Astrocyte of the spinal cord (primary cell): ENCODE measurements at regions not wholly inside any gene's neighbourhood (a gene's known extent, or its start where the extent isn't known, plus 50 kb on each side); places are given as distances from the start of the nearest gene placed in this dataset.

Experiments
- DNase-seq: peaks from one replicate; pipeline ENCODE4 v3.0.0; 2011; ENCODE audit warnings: low read depth, low spot score
- H3K4me3 ChIP-seq: 2 replicates; pipeline ENCODE4 v1.5.1; 2011; ENCODE audit warnings: low read depth, mild to moderate bottlenecking, low read length, moderate library complexity
- in situ Hi-C: cut with HindIII; loops from 2 replicates; pipeline ENCODE4 v1.10.0; 2017; ENCODE audit warnings: low sequenced_read_pairs
- TF ChIP-seq, protein P1 (sequence below): IDR thresholded peaks from 2 replicates; pipeline ENCODE4 v1.5.1; 2012; ENCODE audit warnings: low read depth, mild to moderate bottlenecking, low read length, inconsistent platforms

DNA sequence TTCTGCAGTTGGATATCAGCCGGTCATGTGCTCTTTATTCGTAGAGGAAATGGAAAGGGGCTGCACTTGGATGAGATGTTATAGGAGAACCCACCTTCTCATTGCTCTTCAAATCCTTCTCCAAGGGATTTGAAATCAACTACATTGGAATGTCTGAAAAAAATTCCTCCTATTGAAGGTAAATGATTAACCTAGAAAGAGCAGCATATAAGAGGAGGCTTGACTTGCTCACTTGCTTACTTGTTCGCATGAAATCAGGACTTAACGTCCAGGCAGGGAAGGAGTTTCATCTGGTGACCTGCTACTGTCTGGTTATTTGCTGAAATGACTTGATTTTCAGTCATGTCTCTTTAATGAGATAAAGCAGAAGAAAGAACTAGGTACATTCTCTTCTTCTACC lies 338.4 kb upstream of the NOCT start:
- TF ChIP-seq, protein P1, sequence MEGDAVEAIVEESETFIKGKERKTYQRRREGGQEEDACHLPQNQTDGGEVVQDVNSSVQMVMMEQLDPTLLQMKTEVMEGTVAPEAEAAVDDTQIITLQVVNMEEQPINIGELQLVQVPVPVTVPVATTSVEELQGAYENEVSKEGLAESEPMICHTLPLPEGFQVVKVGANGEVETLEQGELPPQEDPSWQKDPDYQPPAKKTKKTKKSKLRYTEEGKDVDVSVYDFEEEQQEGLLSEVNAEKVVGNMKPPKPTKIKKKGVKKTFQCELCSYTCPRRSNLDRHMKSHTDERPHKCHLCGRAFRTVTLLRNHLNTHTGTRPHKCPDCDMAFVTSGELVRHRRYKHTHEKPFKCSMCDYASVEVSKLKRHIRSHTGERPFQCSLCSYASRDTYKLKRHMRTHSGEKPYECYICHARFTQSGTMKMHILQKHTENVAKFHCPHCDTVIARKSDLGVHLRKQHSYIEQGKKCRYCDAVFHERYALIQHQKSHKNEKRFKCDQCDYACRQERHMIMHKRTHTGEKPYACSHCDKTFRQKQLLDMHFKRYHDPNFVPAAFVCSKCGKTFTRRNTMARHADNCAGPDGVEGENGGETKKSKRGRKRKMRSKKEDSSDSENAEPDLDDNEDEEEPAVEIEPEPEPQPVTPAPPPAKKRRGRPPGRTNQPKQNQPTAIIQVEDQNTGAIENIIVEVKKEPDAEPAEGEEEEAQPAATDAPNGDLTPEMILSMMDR = no peak
- in situ Hi-C loops = no loop called here
- DNase-seq = no peak
- no peak overlapping the region for H3K4me3 ChIP-seq

- no peak overlapping the region for H3K4me3 ChIP-seq
- in situ Hi-C loops = no loop called here
- DNase-seq = no peak
- TF ChIP-seq, protein P1 = no peak
Measured at GRCh38 chr4:138675685-138676084, 339.9 kb upstream of the NOCT start.

DNA sequence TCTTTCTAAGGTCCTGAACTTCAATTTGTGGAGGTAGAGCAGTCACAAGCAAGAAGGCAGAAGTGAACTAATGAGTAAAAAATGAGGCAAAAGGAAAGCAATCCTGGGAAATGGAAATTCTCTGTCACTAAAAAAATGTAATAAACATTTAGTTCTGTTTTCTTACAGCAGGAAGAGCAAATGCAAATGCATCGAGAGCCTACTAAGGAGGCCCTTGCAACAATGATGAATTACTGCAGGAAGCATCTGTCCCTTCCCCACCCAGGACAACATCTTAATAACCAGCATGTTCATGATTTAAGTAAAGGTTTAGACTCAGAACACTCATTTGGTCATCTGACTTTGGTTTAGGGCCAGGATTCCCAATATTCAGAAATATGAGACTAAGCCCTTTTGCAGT lies 341.4 kb upstream of the NOCT start:
- DNase-seq = no peak
- TF ChIP-seq, protein P1 = no peak
- H3K4me3 ChIP-seq = no peak overlapping the region
- in situ Hi-C loops = no loop called here

DNA sequence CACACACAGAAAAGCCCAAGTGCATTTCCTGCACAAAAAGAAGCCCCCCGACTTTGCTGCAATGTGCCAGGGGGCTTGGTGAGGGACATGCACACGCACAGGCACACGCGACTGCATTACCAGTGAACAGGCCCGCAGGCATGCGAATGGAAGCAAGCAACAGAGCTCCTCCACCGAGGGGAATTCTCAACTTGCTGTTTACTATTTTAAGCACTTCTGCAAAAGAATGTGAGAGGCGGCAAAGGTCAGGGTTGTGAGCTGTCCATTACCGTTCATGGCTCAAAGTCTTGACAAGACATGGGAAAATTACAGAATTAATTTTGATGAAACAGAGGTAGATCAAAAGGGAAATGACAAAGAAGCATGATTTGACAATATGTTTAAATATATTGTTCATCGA lies 342.5 kb upstream of the NOCT start:
- in situ Hi-C loops = no loop called here
- no peak overlapping the region for H3K4me3 ChIP-seq
- no peak for DNase-seq
- TF ChIP-seq, protein P1 = no peak

GRCh38 chr4:138672393-138672976 lies 343.1 kb upstream of the NOCT start:
- no peak overlapping the region for H3K4me3 ChIP-seq
- no peak for DNase-seq
- in situ Hi-C loops = no loop called here
- TF ChIP-seq, protein P1 = no peak

DNA sequence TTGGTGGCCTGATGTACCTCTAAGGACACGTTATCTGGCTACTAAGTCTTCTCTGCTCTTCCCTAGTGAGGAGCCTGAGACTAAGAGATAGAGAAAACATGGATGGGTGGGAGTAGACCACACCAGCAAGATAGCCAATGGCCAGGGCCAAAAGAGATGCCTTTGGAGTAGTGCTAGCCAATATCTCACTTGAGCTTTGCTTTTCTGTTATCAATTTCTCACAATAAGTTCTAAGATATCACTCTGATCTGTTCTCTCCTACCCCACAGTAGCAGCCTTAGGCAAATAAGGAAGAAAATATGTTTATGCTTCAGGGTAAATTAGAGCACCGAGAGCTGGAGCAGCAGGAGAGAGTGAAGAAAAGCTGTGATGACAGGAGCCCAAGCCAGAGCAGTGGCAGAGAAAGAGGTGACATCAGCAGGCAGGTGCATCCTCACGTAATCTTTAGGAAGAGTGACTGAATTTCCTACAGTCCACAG lies 343.9 kb upstream of the NOCT start:
- DNase-seq = no peak
- TF ChIP-seq, protein P1 = no peak
- in situ Hi-C loops = no loop called here
- H3K4me3 ChIP-seq = no peak overlapping the region
